GM12891 (cell line): ENCODE measurements at regions not wholly inside any gene's neighbourhood (a gene's known extent, or its start where the extent isn't known, plus 50 kb on each side); places are given as distances from the start of the nearest gene placed in this dataset.

Source experiments
- POLR2A ChIP-seq: IDR thresholded peaks from 2 replicates; pipeline ENCODE4 v1.6.1; 2011; ENCODE audit warnings: low read depth, low read length, control low read depth
- POLR2AphosphoS5 ChIP-seq: IDR thresholded peaks from 2 replicates; pipeline ENCODE4 v1.6.1; 2011; ENCODE audit warnings: low read depth, low read length, control low read depth
- POU2F2 ChIP-seq: IDR thresholded peaks from 2 replicates; pipeline ENCODE4 v1.6.1; 2011; ENCODE audit warnings: low read depth, mild to moderate bottlenecking, control low read depth, low read length, moderate library complexity
- SPI1 ChIP-seq: IDR thresholded peaks from 2 replicates; pipeline ENCODE4 v1.6.1; 2011; ENCODE audit warnings: low read depth, low read length, control low read depth
- TAF1 ChIP-seq: IDR thresholded peaks from 2 replicates; pipeline ENCODE4 v1.6.1; 2011; ENCODE audit warnings: low read depth, low read length, control low read depth

DNA sequence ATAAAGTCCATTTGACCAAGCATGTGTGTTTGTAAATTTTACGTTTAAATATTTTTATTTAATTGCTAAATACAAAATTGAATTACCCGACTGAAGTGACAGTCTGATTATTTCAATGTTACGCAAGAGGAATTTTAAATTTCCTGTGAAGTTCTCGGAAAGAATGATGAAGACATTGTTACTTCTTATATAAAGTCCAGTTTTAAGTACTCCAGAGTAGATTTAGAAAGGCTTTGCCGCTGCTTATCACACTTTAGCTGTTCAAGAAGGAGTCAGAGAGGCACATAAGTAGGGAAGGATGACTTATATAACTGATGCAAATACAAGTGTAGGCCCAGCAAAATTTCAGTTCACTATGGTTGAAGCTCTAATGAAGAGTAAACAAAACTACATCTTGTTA is 265.1 kb upstream of the CITED2 start:
- TF ChIP-seq POLR2AphosphoS5 (no peak), TAF1 (no peak), POLR2A (no peak), POU2F2 (no peak), SPI1 (no peak)
